HG03196 (cell line): ENCODE measurements at regions not wholly inside any gene's neighbourhood (a gene's known extent, or its start where the extent isn't known, plus 50 kb on each side); places are given as distances from the start of the nearest gene placed in this dataset.
"Not testable (repeated sequence)": the region's sequence is repeated elsewhere in the genome, so short reads cannot be mapped to it uniquely, and the experiment has no call there.

ENCODE experiments used
- ATAC-seq: cut with Tn5 transposase; IDR thresholded peaks from one replicate; pipeline ENCODE4 v1.9.1; 2021; ENCODE audit not compliant: unreplicated experiment

GRCh38 chr1:223992456-223993246, 121.3 kb upstream of the FBXO28 start:
- peak; percentile 100 for ATAC-seq

- not testable (repeated sequence) for ATAC-seq
Observed at GRCh38 chr1:223991297-223991857, 122.5 kb upstream of the FBXO28 start.

DNA sequence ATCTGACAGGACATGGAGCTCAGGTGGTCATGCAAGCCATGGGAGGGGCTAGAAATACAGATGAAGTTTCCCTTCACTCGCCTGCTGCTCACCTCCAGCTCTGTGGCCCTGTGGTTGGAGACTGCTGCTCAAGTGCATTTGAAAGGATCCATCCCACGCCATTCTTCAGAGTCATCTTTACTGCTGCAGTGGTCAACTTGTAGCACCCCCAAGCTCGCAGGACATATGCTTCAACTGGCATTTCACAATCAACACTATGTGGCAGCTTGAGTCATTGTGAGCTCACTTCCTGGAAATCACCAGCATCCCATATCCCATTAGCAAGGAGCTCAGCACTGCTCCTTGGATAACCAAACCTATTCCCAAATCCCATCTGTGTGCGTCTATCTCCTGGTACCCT, 116.2 kb upstream of the TP53BP2 start:
- ATAC-seq, result not testable (repeated sequence)

GRCh38 chr1:223952801-223953200, 107.1 kb upstream of the TP53BP2 start:
- ATAC-seq, result not testable (repeated sequence)

DNA sequence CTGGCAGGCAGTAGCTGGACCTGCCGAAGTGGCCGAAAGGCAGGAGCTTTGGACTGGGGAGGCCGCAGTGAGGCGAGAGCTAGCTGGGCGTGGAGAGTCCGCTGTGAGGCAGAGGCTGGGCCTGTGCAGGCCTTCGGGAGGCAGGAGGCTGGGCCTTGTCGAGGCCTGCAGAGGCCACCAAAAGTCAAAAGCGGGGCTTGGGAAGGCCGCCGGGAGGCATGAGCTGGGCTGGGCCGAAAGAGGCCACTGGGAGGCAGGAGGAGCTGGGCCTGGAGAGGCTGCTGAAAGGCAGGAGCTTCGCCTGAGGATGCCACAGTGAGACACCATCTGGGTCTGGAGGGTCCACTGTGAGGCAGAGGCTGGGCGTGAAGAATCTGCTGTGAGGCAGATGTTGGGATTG, 105.8 kb upstream of the TP53BP2 start:
- not testable (repeated sequence) for ATAC-seq

- not testable (repeated sequence) for ATAC-seq
Observed at GRCh38 chr1:223949944-223950343, 104.2 kb upstream of the TP53BP2 start.

DNA sequence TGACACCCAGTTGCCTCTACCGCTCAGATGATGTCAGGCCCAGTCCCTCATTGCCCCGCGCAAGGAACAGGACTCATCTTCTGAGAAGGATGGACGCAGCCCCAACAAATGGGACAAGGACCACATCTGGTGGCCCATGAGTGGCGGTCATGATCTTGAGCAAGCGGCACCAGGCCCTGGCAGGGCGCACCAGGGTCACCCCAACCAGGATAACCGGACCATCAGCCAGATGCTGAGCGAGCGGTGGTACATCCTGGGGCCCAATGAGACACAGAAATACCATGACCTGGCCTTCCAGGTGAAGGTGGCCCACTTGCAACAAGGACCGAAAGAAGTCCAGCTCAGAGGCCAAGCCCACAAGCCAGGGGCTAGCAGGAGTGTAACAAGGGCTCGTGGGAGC, 102.3 kb upstream of the TP53BP2 start:
- not testable (repeated sequence) for ATAC-seq

DNA sequence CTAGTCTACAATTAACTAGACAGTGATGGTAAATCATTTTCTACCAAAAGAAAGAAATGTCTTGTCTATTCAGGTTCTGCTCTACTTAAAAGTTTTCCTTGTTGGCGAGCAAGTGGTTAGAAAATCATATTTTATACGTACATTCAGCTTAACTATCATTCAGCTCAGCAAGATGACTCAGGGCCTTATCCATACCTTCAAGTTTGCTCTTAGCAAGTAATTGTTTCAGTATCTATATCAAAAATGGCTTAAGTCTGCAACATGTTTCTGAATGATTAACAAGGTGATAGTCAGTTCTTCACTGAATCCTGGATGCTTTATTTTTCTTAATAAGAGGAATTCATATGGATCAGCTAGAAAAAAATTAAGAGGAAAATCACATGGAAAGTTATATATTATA, 90.8 kb upstream of the TP53BP2 start:
- ATAC-seq, result not testable (repeated sequence)

- not testable (repeated sequence) for ATAC-seq
Observed at GRCh38 chr1:223931476-223931875, 85.7 kb upstream of the TP53BP2 start.

- ATAC-seq, result not testable (repeated sequence)
Observed at GRCh38 chr1:223920805-223921204, 75.1 kb upstream of the TP53BP2 start.

DNA sequence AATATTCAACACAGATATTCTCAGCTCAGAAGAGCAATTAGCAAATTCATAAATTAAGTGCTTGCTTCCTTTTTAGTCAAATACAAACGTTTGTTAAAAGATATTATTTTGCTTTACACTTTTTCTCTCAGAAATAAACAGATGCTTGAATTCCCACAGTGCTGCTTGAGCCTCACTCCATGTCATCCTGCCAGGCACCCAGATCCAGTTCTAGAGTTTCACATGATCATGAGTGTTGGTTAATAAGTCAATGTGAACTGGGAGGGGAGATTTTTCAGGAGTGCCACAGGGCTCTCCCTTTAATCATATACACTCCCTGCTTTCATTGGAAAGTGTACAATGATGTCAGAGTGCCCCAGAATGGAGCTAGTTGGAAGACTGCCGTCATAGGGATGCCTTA, 69.7 kb upstream of the TP53BP2 start:
- not testable (repeated sequence) for ATAC-seq

DNA sequence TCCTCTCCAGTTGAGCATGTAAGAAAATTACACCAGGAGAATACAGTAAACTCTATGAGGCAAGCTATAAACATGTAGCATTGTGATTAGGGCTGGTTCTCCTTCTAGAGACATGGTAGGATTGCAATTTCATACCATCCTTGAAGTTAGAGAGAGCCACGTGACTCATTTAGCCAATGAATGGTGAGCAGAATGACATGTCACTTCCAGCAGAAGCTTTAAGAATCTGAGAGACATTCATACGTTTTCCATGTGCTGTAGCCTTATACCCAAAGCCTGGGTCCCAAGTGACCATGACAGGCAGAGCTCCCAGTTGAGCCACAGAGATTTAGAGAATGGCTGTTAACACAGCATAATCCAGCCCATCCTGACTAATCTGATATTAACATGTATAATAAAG, 68.0 kb upstream of the TP53BP2 start:
- ATAC-seq, result not testable (repeated sequence)

DNA sequence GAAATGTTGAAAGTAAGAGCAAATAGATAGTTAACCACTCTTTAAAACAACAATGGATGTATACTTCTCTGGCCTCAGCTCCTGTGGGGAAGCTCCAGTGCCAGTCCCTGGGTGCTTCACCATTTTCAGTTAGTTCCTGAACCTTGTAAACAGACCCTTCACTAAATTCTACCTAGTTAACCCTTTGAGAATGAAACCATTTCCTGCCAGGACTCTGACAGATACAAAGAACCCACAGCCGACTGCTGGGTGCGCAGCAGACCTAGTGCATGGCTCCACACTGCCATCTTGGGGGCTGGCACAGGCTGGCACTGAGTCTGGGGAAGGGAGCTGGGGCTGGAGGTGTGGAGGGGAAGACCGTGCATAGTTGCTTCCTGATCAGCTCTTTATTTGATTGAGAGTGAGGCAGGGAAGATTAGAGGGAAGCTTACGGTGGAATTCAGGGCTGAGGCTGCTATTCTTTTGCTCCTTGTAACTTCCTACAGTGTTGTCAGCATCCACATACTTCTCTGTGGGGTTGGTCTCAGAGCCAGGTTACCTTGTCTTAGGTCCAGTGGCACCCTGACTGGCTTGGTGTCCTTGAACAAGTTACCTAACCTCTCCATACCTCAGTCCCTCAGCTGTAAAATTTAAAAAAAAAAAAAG, 62.3 kb upstream of the TP53BP2 start:
- ATAC-seq, result not testable (repeated sequence)

DNA sequence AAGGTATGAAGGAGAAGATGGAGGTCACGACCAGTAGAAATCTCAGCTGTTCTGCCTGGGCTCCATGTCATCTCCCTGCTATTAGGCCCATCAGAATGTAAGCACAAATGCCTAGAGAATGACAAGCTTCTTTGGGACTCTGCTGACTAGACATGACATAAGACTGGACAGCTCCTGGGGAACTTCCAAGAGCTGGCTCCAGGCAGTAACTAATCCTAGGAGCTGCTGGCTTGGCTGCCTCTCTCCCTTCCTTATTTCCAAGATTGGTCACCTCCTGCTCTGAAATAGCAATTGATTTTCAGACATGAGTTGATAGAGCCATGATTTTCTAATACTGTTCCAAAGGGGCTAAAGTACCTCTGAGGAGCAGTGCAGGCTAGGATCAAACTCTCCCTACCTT, 57.5 kb upstream of the TP53BP2 start:
- ATAC-seq, result not testable (repeated sequence)

DNA sequence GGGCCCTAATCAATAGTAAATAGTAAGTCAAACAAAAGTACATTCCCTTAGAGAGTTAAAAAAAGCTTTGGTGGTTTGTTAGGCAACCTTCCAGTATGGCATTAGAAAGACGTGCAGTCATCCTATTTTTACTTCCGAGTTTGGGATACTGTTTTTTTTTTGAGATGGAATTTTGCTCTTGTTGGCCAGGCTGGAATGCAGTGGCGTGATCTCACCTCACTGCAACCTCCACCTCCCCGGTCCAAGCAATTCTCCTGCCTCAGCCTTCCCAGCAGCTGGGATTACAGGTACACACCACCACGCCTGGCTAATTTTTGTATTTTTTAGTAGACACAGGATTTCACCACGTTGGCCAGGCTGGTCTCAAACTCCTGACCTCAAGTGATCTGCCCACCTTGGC, 54.0 kb upstream of the TP53BP2 start:
- not testable (repeated sequence) for ATAC-seq

DNA sequence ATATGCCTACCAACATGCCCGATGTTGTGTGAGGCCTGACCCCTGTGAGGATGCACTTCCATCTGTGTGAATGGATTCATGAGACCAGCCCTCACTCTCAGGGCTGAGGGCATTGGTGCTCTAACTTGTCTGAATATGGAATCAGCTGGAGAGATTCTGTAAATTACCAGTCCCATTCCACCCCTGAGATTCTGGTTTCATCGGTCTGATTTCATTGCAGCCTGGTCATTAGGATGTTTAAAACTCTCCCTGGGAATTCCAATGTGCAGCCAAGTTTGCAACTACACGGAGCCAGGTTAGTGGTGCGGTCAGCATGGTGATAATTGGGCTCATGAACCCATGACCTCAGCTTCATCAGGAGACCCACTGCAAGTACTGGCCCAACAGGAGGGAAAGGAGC, 51.4 kb upstream of the TP53BP2 start:
- ATAC-seq, result not testable (repeated sequence)

DNA sequence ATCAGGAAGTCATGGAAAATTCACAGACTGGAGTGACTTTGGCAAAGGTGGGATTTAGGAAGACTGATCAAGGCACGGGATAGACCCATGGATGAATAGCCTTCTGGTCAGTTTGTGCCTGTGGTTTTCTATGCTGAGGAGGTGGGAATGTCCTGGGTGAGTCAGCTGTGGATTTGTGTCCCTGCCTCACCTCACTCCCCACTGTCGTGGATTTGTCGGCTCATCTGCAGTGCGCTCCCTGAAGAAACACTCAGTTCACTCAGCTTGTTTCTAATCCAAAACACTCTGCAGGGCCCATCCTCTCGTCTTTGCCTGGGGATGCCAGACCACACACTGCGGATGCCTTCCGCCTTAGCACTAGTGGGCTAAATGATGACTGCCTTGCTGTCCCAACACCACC, 50.2 kb upstream of the TP53BP2 start:
- not testable (repeated sequence) for ATAC-seq
